H7 (cell line): ENCODE measurements at regions not wholly inside any gene's neighbourhood (a gene's known extent, or its start where the extent isn't known, plus 50 kb on each side); places are given as distances from the start of the nearest gene placed in this dataset.

Experiments
- DNase-seq: peaks from one replicate; pipeline ENCODE4 v3.0.0; 2012
- H3K27me3 ChIP-seq: 2 replicates; pipeline ENCODE4 v1.6.0; 2011; ENCODE audit warnings: mild to moderate bottlenecking, low read length; ENCODE audit not compliant: control insufficient read depth, insufficient read depth
- H3K36me3 ChIP-seq: replicated peaks from 2 replicates; pipeline ENCODE4 v1.5.1; 2011; ENCODE audit warnings: low read length; ENCODE audit not compliant: control insufficient read depth, insufficient read depth
- H3K4me3 ChIP-seq: 2 replicates; pipeline ENCODE4 v1.5.1; 2011; ENCODE audit warnings: low read depth, mild to moderate bottlenecking, control low read depth, low read length, moderate library complexity; ENCODE audit not compliant: insufficient read depth

GRCh38 chr7:17709599-17709998, 230.7 kb downstream of the SNX13 start:
- DNase-seq = no peak
- Histone ChIP-seq H3K4me3 (no peak overlapping the region), H3K36me3 (no peaks in the 10 kb centered on the region), H3K27me3 (no peaks in the 10 kb centered on the region)

GRCh38 chr7:17710312-17710711, 230.0 kb downstream of the SNX13 start:
- no peaks in the 10 kb centered on the region for H3K36me3 ChIP-seq
- no peaks in the 10 kb centered on the region for H3K27me3 ChIP-seq
- DNase-seq = no peak
- no peak overlapping the region for H3K4me3 ChIP-seq

- DNase-seq = no peak
- H3K36me3 ChIP-seq = no peaks in the 10 kb centered on the region
- H3K4me3 ChIP-seq = no peak overlapping the region
- H3K27me3 ChIP-seq = no peaks in the 10 kb centered on the region
Measured at GRCh38 chr7:17713584-17713983, 226.7 kb downstream of the SNX13 start.

- Histone ChIP-seq H3K36me3 (no peaks in the 10 kb centered on the region), H3K27me3 (no peaks in the 10 kb centered on the region), H3K4me3 (no peak overlapping the region)
- no peak for DNase-seq
Measured at GRCh38 chr7:17716816-17717215, 223.5 kb downstream of the SNX13 start.

GRCh38 chr7:17719998-17720397, 220.3 kb downstream of the SNX13 start:
- Histone ChIP-seq H3K36me3 (no peaks in the 10 kb centered on the region), H3K27me3 (no peaks in the 10 kb centered on the region), H3K4me3 (no peak overlapping the region)
- DNase-seq = no peak

GRCh38 chr7:17721736-17722285, 218.5 kb downstream of the SNX13 start:
- H3K4me3 ChIP-seq = no peak overlapping the region
- no peaks in the 10 kb centered on the region for H3K27me3 ChIP-seq
- H3K36me3 ChIP-seq = no peaks in the 10 kb centered on the region
- no peak for DNase-seq

- no peaks in the 10 kb centered on the region for H3K27me3 ChIP-seq
- no peaks in the 10 kb centered on the region for H3K36me3 ChIP-seq
- H3K4me3 ChIP-seq = no peak overlapping the region
- no peak for DNase-seq
Measured at GRCh38 chr7:17722798-17723197, 217.5 kb downstream of the SNX13 start.

GRCh38 chr7:17725821-17726220, 214.5 kb downstream of the SNX13 start:
- Histone ChIP-seq H3K36me3 (no peaks in the 10 kb centered on the region), H3K4me3 (no peak overlapping the region), H3K27me3 (no peaks in the 10 kb centered on the region)
- no peak for DNase-seq

GRCh38 chr7:17732083-17732482, 208.2 kb downstream of the SNX13 start:
- Histone ChIP-seq H3K4me3 (no peak overlapping the region), H3K27me3 (no peaks in the 10 kb centered on the region), H3K36me3 (no peaks in the 10 kb centered on the region)
- no peak for DNase-seq
